Activated CD8-positive, alpha-beta memory T cell treated with anti-CD3 and anti-CD28 coated beads for 48 hours (primary cell): ENCODE measurements at regions not wholly inside any gene's neighbourhood (a gene's known extent, or its start where the extent isn't known, plus 50 kb on each side); places are given as distances from the start of the nearest gene placed in this dataset.
"Not testable (repeated sequence)": the region's sequence is repeated elsewhere in the genome, so short reads cannot be mapped to it uniquely, and the experiment has no call there.

Source experiments
- DNase-seq, 3 experiments: peaks; one replicate each; pipeline ENCODE4 v3.0.0-alpha.2; 2020; ENCODE audit warnings: low read depth in 2 of 3, low spot score in 2 of 3

DNA sequence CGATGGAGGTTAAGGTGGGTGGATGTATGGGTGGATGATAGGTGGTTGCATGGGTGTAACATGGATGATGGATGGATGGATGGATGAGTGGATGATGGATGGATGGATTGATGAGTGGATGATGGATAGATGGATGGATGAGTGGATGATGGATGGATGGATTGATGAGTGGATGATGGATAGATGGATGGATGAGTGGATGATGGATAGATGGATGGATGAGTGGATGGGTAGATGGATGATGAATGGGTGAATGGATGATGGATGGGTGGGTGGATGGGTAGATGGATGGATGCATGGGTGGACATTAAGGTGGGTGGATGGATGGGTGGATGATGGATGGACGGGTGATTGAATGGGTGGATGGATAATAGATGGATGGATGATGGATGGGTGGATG is 136.5 kb upstream of the FOXD4L5 start:
- DNase-seq: not testable (repeated sequence)

DNA sequence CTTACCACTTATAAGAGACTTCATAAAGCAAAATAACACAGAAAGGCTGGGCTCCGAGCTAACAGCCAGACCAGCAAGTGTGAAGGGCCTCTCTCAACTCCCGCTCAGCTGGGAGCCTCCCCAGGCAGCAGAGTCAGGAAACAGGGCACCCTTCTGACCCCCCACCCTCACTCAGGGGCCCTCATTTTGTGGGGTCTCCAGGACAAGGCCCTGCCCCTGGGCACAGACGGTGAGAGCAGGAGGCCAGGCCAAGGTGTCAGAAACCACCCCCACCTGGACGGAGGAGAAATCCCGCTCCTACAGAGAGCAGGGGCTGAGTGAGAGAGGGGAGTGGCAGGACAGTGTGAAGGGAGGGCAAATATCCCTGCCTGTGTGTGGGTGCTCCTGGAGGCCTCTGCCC is 135.8 kb upstream of the FOXD4L5 start:
- DNase-seq: no peak

DNA sequence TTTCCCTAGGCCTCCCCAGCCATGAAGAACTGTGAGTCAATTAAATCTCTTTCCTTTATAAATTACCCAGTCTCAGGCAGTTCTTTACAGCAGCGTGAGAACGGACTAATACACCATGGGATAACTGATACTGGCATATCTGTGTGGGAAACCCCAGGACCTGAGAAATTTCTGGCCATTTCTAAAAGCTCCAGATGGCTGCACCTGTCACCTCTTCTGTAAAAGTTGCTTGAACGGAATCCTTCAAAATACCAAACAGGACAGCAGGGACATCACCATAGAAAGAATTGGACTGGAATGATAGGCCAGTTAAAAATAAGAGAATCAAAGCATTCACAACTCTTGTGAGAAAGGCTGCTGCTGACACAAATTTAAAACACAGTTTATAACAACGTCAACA is 134.0 kb upstream of the FOXD4L5 start:
- not testable (repeated sequence) for DNase-seq

DNA sequence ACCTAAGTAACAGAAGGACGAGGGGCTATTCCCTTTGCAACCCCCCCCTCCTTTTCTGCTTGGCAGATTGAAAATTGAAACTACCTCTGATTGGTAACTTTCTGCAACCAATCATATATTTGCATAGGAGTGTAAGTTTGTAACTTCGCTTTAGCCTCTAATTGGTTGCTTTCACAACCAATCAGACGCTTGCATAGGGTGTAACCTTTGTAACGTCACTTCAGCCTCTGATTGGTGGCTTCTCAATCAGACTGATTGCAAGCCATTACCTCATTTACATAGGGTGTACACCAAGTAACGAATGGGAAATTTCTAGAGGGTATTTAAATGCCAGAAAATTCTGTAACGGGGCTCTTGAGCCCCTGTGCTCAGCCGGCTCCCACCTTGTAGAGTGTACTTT is 131.9 kb upstream of the FOXD4L5 start:
- DNase-seq: not testable (repeated sequence)

DNA sequence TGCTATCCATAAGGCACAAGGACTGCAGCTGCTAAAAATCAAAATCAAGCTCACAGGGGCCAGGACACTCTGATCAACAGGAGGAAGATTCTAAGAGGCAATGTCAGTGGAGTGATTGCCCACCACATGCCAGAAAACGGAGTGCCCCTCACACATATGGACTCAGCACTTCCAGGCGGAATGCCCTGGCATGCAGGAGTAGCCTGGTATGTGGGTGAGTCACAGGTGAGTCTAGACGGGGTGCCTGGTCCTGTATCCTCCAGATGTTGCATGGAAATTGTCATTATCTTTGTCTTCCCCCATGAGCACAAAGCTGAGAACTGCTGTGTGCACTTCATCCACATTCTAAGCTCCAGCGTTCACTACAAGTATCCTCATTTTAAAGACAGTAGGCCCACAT is 129.2 kb upstream of the FOXD4L5 start:
- DNase-seq: not testable (repeated sequence)

DNA sequence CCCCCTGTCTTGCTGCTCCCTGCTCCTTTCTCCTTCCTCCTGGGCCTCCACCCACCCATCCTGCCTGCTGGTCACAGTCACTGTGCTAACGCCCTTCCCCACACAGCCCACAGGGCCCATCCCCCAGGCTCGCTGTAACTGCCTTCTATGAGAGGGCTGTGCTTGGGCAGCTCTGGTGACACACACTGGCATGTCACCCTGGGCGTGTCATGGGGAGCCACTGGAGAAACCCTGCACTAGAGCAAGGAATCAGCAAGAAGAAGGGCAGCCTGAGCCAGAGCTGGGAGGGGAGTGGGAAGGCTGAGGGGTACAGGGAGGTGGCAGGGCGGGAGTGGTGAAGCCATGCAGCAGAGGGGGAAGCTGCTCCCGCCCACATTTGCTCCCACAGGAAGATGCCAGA is 128.4 kb upstream of the FOXD4L5 start:
- not testable (repeated sequence) for DNase-seq

DNA sequence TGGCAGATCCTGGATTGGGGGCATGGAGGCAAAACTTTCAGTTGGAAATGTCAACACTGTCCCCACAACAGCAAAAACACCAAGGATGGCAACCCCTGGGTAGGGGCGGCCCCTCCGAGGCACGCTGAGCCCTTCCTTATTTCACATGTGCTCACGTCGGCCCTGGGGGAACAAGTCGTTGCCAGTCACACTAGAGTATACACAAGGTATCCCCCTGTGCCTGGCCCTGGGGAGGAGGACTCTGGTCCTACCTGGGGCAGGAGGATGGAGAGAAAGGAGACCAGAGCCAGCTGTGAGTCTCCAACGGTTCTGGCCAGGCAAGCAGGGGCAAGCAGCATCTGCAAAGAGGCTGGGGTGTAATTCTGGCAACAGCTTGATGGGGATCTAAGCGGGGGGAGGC is 126.9 kb upstream of the FOXD4L5 start:
- DNase-seq: no peak

DNA sequence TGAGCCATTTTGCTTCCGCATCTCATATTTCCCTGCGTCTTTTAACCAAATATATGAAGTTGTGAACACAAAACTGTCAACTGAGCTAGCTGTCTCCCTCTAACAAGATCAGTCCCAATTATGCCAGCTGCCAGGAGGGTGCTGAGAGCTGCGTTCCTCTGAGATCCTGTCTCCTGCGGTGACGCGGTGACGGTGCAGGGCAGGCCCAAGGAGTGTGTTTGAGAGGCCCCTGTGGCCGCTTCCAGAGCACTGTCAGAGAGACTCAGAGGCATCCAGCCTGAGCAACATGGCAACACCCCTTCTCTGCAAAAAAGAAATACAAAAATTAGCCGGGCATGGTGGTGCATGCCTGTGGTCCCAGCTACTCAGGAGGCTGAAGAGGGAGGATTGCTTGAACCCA is 126.3 kb upstream of the FOXD4L5 start:
- DNase-seq: no peak

DNA sequence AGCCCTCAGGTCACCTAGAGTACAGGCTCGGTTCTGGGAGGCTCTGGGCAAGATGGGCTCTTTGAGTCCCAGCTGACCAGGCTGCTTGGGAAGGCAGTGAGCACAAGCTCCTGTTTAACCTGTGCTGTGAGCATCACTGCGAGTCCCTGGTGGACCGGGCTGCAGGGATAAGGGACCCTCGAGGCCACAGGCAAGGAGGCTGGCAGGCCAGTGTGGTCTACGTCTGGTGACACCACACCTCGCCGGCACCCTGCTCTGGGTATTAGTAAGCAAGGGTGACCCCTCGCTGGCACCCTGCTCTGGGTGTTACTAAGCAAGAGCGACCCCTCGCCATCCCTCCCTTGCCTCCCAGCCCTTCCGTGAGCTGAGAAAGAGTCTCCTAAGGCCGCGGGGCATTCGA is 125.9 kb upstream of the FOXD4L5 start:
- no peak for DNase-seq

DNA sequence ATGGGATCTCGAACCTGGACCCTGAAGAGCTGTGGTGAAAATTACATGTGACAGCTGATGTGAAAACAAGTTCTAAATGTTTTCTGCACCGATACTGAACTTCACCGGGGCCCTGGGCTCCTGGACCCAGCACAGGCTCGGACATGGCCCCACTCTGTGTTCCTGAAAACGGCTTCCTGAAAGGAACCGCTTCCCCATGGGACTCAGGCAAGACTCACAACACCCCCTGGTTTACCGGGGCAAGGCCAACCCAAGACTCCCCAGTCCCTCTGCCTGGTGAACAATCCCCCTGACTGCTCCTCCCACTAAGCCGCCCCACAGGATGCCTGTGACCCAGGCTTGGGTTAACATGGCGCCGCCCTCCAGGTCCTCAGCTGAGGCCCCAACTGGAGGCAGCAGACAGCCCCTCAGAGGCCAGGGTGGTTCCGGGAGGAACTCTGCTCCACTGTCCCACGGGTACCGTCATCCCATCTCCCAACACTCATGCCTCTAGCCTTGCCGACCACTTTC is 124.5 kb upstream of the FOXD4L5 start:
- DNase-seq: no peak

DNA sequence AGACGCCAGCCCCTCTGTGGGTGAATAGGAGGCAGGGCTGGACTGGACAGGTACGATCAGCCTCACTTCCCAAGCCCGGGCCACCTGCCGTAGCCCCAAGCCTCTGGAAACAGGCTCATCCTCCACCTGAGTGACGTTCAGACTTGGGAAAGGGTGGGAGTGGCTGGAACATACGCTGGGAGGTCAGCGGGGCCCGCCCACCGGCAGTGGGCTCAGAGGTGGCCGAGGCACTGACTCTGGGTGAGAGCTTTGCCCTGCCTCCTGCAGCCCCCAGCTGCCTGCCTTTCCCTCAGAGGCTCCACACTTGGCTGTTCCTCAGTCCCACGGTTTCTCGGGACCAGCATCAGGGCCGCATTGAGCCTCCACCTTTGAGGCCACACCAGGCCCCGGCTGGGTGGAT is 123.8 kb upstream of the FOXD4L5 start:
- not testable (repeated sequence) for DNase-seq

DNA sequence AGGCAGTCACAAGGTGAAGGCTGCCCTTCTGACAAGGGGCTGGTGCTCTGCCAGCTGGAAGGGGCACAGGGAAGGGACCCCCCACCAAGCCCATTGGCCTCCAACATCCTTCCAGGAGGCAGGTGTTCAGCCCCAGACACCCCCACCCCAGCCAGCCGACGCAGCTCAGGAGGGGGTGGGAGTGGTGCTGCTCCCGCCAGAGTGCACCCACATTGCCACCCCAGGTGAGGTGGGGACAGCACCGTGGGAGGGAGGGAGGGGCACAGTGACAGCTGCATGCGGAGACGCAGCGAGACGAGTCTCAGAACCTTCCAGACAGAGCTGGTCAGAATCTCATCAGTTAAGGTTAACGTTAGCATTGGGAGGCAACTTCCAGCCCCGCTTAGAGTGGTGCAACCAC is 121.6 kb upstream of the FOXD4L5 start:
- DNase-seq: not testable (repeated sequence)

DNA sequence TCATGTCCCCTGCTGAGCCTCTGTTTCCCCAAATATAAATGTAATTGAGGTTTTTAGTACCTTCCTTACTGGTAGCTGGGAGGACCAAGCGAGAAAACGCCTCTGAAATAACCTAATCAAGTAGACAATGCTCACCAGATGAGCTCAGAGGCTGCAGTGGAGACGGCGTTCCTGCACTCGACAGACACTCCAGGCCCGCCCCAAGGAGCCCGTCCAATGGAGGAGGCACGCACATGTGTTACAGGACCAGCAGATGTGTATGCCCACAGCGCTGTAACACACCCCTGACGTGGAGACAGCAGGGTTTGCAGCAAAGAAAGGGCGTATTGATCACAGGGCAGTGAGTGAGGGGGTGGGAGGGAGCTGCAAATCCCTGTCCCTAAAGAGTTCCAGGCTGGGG is 120.8 kb upstream of the FOXD4L5 start:
- not testable (repeated sequence) for DNase-seq

DNA sequence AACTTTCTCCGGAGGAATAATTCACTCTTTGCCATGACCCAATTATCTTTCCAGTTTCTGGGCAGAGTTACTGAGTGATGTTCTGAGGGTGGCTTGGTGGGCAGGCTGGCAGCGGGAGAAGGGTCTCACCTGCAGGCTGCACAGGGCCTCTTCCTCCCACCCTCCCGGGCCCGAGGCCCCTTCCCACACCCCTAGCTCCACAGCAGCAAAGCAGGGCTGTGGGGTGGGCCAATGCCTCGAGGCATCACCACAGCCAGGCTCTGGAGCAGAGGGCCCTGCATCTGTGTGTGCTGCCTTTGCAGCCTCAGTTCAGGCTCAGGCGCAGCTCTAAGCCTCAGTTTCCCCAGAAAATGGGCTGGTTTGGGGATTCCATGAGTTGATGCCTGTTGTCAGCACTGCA is 120.2 kb upstream of the FOXD4L5 start:
- DNase-seq: no peak

DNA sequence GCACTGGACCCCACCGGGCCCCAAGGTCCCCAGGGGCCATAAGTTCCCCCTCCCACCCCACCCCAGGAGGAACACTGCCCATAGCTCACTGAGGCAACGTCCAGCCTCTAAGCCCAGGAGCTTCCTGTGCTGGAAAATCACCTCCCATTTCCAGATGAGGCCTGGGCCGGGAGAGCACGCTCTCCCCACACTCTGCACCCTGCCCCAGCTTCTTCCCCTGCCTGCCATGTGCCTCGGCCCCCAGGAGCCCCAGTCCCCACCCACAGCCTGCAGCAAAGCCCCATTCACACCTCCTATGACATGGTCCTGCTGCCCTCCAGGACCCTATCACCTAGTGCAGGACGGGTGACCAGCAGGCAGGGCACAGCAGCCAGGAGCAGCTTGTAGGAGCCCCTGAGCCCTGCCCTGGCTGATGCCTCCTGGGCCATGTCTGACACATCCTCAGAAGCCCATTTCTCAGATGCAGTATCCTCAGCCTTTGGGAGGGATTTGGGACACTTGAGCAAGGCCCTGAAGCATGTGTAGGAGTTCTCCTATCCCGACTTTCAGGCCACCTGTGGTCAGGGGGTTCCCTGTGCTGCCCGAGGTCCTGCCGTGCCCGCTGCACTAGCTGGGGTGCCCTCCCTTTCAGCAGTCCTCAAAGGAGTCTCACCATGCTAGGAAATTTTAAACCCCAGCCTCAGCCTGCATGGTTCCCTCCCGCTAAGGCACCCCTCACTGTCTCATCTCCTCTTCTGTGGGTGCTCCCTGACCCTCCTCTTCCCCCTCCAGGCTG is 119.4 kb upstream of the FOXD4L5 start:
- DNase-seq: no peak

DNA sequence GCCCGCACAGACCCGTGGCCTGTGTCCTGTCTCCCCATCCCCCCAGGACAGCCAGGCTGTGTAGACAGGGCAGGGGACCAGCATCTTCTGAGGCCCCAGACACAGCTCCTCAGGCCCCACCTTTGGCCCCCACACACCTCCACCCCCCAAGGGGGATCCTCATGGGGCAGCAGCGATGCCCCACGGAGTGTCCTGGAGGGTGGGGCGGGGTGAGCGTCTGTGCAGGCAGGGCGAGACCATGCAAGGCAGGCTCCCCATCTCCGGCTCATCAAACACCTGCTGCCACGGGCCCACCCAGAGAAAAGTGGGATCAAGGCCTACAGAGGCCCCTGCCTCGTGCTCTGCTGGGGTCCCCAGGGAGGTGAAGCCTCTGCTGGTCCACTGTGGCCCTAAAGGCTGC is 118.7 kb upstream of the FOXD4L5 start:
- DNase-seq: no peak

DNA sequence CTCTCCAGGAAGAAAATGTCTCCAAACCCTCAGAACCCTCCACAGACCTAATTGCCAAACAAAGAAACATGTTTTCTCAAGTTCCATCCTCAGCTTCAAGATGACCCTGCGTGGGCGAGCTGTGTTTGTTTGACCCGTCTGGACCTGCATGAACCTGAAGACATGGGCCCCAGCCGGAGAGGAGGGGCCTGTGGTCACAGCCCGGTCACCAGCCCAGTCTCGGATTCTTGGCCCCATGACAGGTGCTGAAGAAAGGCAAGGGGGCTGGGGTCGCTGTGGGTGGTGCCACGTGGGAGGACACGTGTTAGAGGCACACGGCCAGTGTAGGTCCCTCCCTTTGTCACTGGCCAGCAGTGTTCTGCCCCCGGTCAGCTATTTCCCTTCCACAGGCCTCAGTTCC is 118.1 kb upstream of the FOXD4L5 start:
- DNase-seq: not testable (repeated sequence)

DNA sequence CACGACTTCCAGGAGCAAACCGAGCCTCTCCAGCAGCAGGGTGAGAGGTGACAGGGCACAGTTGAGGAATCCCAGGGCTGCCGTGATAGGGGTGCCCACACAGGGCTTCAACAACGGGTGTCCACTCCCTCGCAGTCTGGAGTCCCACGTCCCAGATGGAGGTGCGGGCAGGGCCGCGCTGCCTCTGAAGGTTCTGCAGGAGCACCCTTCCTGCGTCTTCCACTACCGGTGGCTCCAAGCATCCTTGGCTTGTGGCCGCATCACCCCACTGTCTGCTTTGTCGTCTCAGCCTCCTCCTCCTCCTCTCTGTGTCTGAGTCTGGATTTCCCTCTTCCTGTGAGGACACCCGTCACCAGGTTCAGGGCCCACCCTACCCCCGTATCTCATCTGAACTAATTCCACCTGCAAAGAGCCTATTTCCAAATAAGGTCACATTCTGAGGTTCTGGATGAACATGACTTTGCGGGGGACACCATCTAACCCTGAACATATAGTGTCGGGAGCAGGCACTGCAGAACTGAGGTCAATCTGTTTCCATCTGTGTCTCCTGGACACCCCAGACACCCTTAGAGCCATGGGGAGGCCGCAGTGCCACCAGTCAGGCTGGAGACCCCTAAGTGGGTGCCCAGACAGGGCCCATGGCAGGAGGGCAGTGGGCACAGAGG is 117.3 kb upstream of the FOXD4L5 start:
- DNase-seq: not testable (repeated sequence)

DNA sequence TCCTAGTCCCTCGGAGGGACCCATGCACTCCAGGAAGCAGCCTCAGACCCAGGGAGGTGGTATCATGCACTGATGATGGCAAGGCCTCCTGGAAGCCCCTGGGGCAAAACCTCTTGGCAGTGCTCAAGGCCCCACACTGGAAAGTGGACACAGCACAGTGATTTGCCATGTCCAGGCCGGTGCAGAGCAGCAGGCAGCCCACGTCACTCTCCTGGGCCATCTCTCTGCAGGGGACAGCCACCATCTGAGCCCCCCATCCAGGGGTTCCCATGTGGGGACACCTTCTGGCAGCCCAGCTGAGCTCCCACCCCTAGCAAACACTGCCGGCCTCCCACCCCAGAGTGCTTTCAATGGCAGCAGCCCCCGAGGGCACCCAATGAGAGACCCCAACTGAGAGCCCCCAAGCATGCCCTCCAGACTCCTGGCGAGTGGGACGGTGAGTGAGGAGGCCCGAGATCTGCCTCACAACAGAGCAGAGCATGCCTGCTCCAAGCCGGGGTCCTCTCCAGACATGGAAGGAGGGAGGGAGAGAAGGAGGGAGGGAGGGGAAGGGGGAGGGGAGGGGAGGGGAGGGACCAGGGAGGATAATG is 116.5 kb upstream of the FOXD4L5 start:
- not testable (repeated sequence) for DNase-seq

DNA sequence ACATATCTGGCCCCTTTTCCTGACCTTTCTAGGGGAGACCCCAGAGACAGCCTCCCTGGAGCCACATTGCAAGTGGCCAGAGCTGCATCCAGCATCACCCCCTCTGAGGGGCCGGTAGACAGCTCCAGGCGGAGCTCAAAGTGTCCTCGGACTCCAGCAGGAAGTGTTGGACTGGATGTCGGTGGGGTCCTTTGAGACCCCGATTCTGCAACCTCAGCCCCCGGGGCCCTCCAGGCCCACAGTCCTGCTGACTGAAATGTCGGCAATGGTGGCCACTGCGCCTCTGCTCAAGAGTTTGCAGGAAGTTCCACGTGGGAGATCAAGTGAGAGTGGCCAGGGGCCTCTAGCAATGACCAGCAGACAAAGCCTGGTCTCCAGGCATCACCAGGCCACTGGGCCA is 115.9 kb upstream of the FOXD4L5 start:
- DNase-seq: no peak

DNA sequence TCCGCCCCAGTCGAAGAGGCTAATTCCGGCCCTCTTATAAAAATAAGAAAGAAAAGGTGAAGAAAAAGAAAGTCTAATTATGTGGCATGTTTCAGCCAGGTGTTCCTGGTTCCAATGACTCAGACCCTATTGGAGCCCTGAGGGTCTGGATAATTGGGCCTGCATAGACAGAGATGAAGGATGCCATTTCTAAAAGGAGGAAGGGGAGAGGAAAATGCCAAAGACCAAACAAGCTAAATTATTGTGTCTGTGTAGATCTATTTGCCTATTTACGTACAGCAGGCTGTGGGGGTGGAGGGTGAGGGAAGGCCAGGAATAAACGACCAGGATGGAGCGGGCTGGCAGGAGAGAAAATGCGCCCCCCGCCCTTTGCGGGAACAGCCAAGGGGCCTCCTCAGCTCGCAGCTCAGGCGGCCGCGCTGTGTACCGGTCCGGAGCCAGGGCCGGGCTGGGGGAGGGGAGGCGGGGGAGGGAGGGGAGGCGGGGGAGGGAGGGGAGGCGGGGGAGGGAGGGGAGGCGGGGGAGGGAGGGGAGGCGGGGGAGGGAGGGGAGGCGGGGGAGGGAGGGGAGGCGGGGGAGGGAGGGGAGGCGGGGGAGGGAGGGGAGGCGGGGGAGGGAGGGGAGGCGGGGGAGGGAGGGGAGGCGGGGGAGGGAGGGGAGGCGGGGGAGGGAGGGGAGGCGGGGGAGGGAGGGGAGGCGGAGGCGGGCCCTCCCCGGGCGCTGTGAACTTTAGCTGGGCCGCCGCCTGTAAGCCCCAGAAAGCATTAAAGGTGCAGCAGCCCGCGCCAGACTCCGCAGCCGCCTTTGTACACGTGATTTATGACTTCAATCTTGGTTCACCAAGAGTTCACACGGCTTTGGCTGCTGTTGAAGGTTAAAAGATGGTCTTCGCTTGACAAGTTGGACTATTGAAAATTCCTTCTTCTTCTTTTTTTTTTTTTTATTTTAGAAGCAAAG is 113.0 kb upstream of the FOXD4L5 start:
- not testable (repeated sequence) for DNase-seq
